ENCODE measurements at regions not wholly inside any gene's neighbourhood (a gene's known extent, or its start where the extent isn't known, plus 50 kb on each side); places are given as distances from the start of the nearest gene placed in this dataset.

DNA sequence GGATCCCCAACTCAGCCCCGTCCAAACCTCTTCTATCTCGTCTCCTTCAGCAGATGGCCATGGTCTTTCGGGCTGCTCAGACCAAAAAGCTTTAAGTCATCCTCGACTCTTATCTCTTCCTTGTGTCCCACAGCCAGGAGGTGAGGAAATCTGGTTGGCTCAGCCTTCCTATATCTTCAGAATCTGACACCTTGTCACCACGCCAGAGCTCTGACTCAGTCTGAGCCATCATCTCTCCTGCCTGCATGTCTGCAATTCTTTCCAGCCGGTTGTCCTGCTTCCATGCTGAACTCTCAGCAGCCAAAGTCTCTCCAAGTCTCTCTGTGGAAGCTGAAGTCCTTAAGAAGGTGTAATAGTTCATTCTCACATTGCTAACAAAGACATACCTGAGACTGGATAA is 419.3 kb upstream of the ADAMTS16 start:
- intact Hi-C loops (cut with DNase I; ENCODE audit: low total_unique reads), result no loop called here
- H3K27me3 ChIP-seq, result no peaks in the 10 kb centered on the region
- H3K27ac ChIP-seq, result no peak overlapping the region
- H3K4me3 ChIP-seq, result no peak overlapping the region
- 71 to 79% (median 76%) methylated on average over 6 of the region's 6 CpGs for WGBS, 5 donors
- TF ChIP-seq EP300 (IDR thresholded peaks at IDR 0.05) (no peak), POLR2A (IDR thresholded peaks at IDR 0.05) (no peak), POLR2AphosphoS5 (IDR thresholded peaks at IDR 0.05) (no peak), CTCF (IDR thresholded peaks at IDR 0.05) (no peak)
- H3K4me1 ChIP-seq, result no peaks in the 10 kb centered on the region
- no peaks in the 10 kb centered on the region for H3K36me3 ChIP-seq
- no peak for DNase-seq
- peaks cover 0 to 6% (median 0%) of the 10 kb centered on the region in 4 donors for H3K9me3 ChIP-seq

DNA sequence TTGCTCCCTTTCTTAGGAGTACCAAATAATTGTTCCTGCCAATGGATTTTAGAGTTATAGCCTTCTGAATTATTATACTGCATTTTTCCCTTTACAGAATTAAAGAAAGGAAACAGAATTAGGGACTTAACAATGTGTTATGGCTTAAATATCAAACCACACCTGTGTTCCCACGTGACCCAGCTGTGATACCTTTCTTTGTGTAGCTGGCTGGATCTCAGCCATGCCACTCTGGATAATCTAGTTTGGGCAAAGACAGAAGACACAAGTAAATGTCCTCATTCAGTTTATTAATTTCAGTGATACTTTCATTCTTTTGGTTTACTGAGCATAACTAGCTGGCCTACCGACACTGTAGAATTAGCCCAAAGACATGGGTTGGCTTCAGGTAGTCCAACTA is 417.2 kb upstream of the ADAMTS16 start:
- Histone ChIP-seq H3K4me3 (no peak overlapping the region), H3K27ac (no peak overlapping the region), H3K36me3 (no peaks in the 10 kb centered on the region), H3K27me3 (no peaks in the 10 kb centered on the region), H3K4me1 (no peaks in the 10 kb centered on the region), H3K9me3 (peaks cover 0 to 6% (median 0%) of the 10 kb centered on the region in 4 donors)
- 58 to 74% (median 65%) methylated on average over 2 of the region's 2 CpGs for WGBS, 5 donors
- intact Hi-C loops (cut with DNase I; ENCODE audit: low total_unique reads), result no loop called here
- TF ChIP-seq CTCF (IDR thresholded peaks at IDR 0.05) (no peak), POLR2A (IDR thresholded peaks at IDR 0.05) (no peak), POLR2AphosphoS5 (IDR thresholded peaks at IDR 0.05) (no peak), EP300 (IDR thresholded peaks at IDR 0.05) (no peak)
- no peak for DNase-seq

DNA sequence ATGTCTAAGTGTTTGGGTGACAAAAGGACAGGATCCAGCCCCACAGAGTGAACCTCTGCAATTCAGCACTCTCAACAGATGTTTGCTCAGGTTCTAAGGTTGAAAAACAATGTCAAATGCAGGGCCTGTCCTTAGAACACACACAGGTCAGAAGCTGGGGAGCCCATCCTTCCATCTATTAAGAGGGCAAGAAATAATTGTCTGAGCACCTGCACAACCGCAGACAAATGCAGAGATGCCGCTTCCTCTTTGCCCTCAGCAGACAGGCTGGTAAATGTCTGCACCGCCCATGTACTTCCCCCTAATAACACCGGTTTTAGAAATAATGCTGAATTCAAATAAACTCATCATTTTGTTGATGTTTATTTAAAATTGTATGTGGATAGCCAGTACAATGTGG is 414.5 kb upstream of the ADAMTS16 start:
- Histone ChIP-seq H3K27me3 (no peaks in the 10 kb centered on the region), H3K36me3 (no peaks in the 10 kb centered on the region), H3K4me3 (no peak overlapping the region), H3K4me1 (no peaks in the 10 kb centered on the region), H3K9me3 (peaks cover 0 to 6% (median 0%) of the 10 kb centered on the region in 4 donors), H3K27ac (no peak overlapping the region)
- no peak for TF ChIP-seq POLR2AphosphoS5 (IDR thresholded peaks at IDR 0.05)
- TF ChIP-seq EP300 (IDR thresholded peaks at IDR 0.05), result no peak
- TF ChIP-seq CTCF (IDR thresholded peaks at IDR 0.05), result no peak
- no peak for TF ChIP-seq POLR2A (IDR thresholded peaks at IDR 0.05)
- WGBS, 5 donors, result 78 to 88% (median 85%) methylated on average over 4 of the region's 4 CpGs
- intact Hi-C loops (cut with DNase I; ENCODE audit: low total_unique reads), result no loop called here
- DNase-seq, result no peak

DNA sequence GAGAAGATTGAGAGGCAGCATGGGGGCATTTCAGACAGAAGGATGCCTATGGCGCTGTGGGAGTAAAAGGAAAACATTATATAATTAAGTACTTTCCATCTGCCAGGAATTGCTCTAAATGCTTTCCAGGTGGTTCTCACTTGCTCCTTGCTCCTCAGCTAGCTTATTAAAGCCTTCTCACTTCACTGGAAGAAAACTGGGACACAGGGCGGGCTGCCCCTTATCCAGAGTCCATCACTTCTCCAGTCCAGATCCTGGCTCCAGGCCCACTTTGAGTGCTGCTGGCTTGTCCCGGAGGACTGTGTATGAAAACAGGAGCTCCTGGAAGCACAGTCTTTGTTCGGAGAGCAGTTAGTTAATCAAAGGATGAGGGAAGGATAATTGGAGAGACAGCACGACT is 409.9 kb upstream of the ADAMTS16 start:
- no peaks in the 10 kb centered on the region for H3K4me1 ChIP-seq
- no peaks in the 10 kb centered on the region for H3K9me3 ChIP-seq
- no peak overlapping the region for H3K4me3 ChIP-seq
- TF ChIP-seq POLR2AphosphoS5 (IDR thresholded peaks at IDR 0.05), result no peak
- TF ChIP-seq EP300 (IDR thresholded peaks at IDR 0.05), result no peak
- TF ChIP-seq CTCF (IDR thresholded peaks at IDR 0.05), result no peak
- no peak for TF ChIP-seq POLR2A (IDR thresholded peaks at IDR 0.05)
- peak in 1 of 2 donors; percentile 5 for DNase-seq
- H3K27ac ChIP-seq, result no peak overlapping the region
- 66 to 78% (median 76%) methylated on average over 5 of the region's 5 CpGs for WGBS, 5 donors
- H3K36me3 ChIP-seq, result no peaks in the 10 kb centered on the region
- intact Hi-C loops (cut with DNase I; ENCODE audit: low total_unique reads), result no loop called here
- H3K27me3 ChIP-seq, result no peaks in the 10 kb centered on the region
